Activated CD8-positive, alpha-beta T cell treated with anti-CD3 and anti-CD28 coated beads for 36 hours (primary cell): ENCODE measurements at regions not wholly inside any gene's neighbourhood (a gene's known extent, or its start where the extent isn't known, plus 50 kb on each side); places are given as distances from the start of the nearest gene placed in this dataset.

Experiments used
- ATAC-seq: fragments of 200-7000 bp; cut with Tn5 transposase; one replicate; pipeline ENCODE4 v1.10.0; 2021; ENCODE audit warnings: mild to moderate bottlenecking, moderate library complexity
- CTCF ChIA-PET: fragments of 350-600 bp; sonication (Branson Sonifier 250); formaldehyde crosslinking; loops from one replicate; lab custom pipeline; 2021; ENCODE audit warnings: antibody characterized with exemption; lab: Charles Lee
- POLR2A ChIA-PET: fragments of 350-600 bp; sonication (Branson Sonifier 250); formaldehyde crosslinking; loops from one replicate; lab custom pipeline; 2021; ENCODE audit warnings: antibody characterized with exemption; lab: Charles Lee
- DNase-seq: peaks from one replicate; pipeline ENCODE4 v3.0.0-alpha.2; 2020
- H3K27ac Mint-ChIP-seq: one replicate; pipeline ENCODE4 v1.8.0; 2021; ENCODE audit warnings: mild to moderate bottlenecking, mixed read lengths
- H3K27me3 Mint-ChIP-seq: one replicate; pipeline ENCODE4 v1.8.0; 2021; ENCODE audit warnings: mixed read lengths
- H3K36me3 Mint-ChIP-seq: one replicate; pipeline ENCODE4 v1.8.0; 2021; ENCODE audit warnings: low read depth, mixed read lengths
- H3K4me1 Mint-ChIP-seq: one replicate; pipeline ENCODE4 v1.8.0; 2021; ENCODE audit warnings: low read depth, mixed read lengths
- H3K4me3 Mint-ChIP-seq: one replicate; pipeline ENCODE4 v1.8.0; 2021; ENCODE audit warnings: mild to moderate bottlenecking, moderate library complexity, mixed read lengths
- H3K9me3 Mint-ChIP-seq: one replicate; pipeline ENCODE4 v1.8.0; 2021; ENCODE audit warnings: mixed read lengths
- CTCF ChIP-seq: fragments of 200-600 bp; IDR thresholded peaks from one replicate; pipeline ENCODE4 v1.8.0; 2022; ENCODE audit warnings: antibody characterized with exemption, mild to moderate bottlenecking
- intact Hi-C: fragments of 100-400 bp; cut with micrococcal nuclease; formaldehyde crosslinking; loops from one replicate; pipeline ENCODE4 v1.10.0; 2022

- ATAC-seq = no peak
- DNase-seq = no peak
- no peak for TF ChIP-seq CTCF
- H3K4me3 Mint-ChIP-seq = no peak overlapping the region
- no peaks in the 10 kb centered on the region for H3K27me3 Mint-ChIP-seq
- intact Hi-C loops = no loop called here
- H3K4me1 Mint-ChIP-seq = no peaks in the 10 kb centered on the region
- H3K36me3 Mint-ChIP-seq = no peaks in the 10 kb centered on the region
- ChIA-PET POLR2A (no interaction called here), CTCF (no interaction called here)
- H3K27ac Mint-ChIP-seq = no peak overlapping the region
- no peaks in the 10 kb centered on the region for H3K9me3 Mint-ChIP-seq
Measured at GRCh38 chr2:128504246-128505149, 185.8 kb upstream of the HS6ST1 start.

- Mint-ChIP-seq H3K27ac (no peak overlapping the region), H3K9me3 (no peaks in the 10 kb centered on the region), H3K4me1 (no peaks in the 10 kb centered on the region), H3K36me3 (no peaks in the 10 kb centered on the region), H3K27me3 (no peaks in the 10 kb centered on the region), H3K4me3 (no peak overlapping the region)
- CTCF ChIA-PET = no interaction called here
- TF ChIP-seq CTCF = no peak
- POLR2A ChIA-PET = no interaction called here
- ATAC-seq = no peak
- DNase-seq = no peak
- intact Hi-C loops = no loop called here
Measured at GRCh38 chr2:128505150-128505490, 186.5 kb upstream of the HS6ST1 start.

- Mint-ChIP-seq H3K36me3 (no peaks in the 10 kb centered on the region), H3K4me3 (no peak overlapping the region), H3K4me1 (no peaks in the 10 kb centered on the region), H3K27me3 (no peaks in the 10 kb centered on the region), H3K27ac (no peak overlapping the region), H3K9me3 (no peaks in the 10 kb centered on the region)
- intact Hi-C loops = no loop called here
- no peak for TF ChIP-seq CTCF
- CTCF ChIA-PET = no interaction called here
- DNase-seq (no peak), ATAC-seq (no peak)
- POLR2A ChIA-PET = no interaction called here
Measured at GRCh38 chr2:128505575-128506526, 187.2 kb upstream of the HS6ST1 start.

GRCh38 chr2:128506534-128506933 is 187.9 kb upstream of the HS6ST1 start:
- intact Hi-C loops = no loop called here
- H3K27ac Mint-ChIP-seq = no peak overlapping the region
- ChIA-PET POLR2A (no interaction called here), CTCF (no interaction called here)
- no peaks in the 10 kb centered on the region for H3K27me3 Mint-ChIP-seq
- no peak for DNase-seq
- no peak overlapping the region for H3K4me3 Mint-ChIP-seq
- H3K9me3 Mint-ChIP-seq = no peaks in the 10 kb centered on the region
- no peak for TF ChIP-seq CTCF
- H3K4me1 Mint-ChIP-seq = no peaks in the 10 kb centered on the region
- no peaks in the 10 kb centered on the region for H3K36me3 Mint-ChIP-seq
- ATAC-seq = no peak
